ENCODE measurements at regions not wholly inside any gene's neighbourhood (a gene's known extent, or its start where the extent isn't known, plus 50 kb on each side); places are given as distances from the start of the nearest gene placed in this dataset.

- H3K4me1 Mint-ChIP-seq (ENCODE audit: low read depth) = peaks cover 4% of the 10 kb centered on the region
- H3K4me3 Mint-ChIP-seq = no peak overlapping the region
- H3K36me3 Mint-ChIP-seq (ENCODE audit: low read depth) = no peaks in the 10 kb centered on the region
- H3K9me3 Mint-ChIP-seq = no peaks in the 10 kb centered on the region
- H3K27me3 Mint-ChIP-seq = peaks cover 5% of the 10 kb centered on the region
- peak overlapping the region; percentile 1 for H3K27ac Mint-ChIP-seq
These were observed 540.7 kb downstream of the METTL4 start for GRCh38 chr18:2030647-2031046.

DNA sequence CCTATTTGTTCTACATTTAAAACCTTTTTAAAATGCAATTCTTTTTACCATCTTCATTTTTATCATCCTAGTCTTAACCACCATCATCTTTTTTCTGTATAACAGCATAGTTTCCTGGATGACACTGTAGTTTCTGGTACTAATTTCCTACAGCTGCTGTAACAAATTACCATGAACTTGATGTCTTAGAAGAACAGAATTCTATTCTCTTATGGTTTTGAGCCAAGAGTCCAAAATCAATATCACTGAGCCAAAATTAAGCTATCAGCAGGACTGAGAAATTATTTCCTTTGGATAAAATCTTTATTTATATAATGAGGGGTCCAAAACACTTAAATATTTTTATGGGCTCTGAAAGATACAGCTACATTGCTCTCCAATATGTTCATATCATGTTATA lies 539.3 kb downstream of the METTL4 start:
- H3K4me1 Mint-ChIP-seq (ENCODE audit: low read depth) = peaks cover 4% of the 10 kb centered on the region

DNA sequence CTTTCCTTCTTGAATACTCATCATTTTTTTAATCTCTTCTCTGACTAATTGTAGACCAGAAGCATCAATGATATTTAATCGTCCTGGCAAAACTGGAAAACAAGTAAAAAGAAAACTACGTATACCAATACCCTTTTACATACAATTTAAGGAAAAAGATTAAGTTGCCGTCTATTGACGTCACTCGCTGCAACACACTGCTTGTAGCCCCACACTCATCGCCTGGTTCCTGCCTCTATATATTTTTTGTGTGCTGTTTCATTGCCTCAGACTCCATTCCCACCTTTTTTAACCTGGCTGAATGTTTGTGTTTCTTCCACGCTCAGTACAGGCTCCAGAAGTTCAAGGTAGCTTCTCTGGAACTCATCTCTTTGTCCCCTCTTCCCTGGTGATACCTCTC lies 536.2 kb downstream of the METTL4 start:
- H3K27ac Mint-ChIP-seq = no peak overlapping the region
- peaks cover 4% of the 10 kb centered on the region for H3K4me1 Mint-ChIP-seq (ENCODE audit: low read depth)
- H3K27me3 Mint-ChIP-seq = peaks cover 7% of the 10 kb centered on the region
- H3K9me3 Mint-ChIP-seq = peaks cover 4% of the 10 kb centered on the region
- no peak overlapping the region for H3K4me3 Mint-ChIP-seq
- H3K36me3 Mint-ChIP-seq (ENCODE audit: low read depth) = no peaks in the 10 kb centered on the region

More for the DNA sequence above, 539.3 kb downstream of the METTL4 start:
- Mint-ChIP-seq H3K9me3 (no peaks in the 10 kb centered on the region), H3K27ac (no peak overlapping the region), H3K27me3 (peaks cover 7% of the 10 kb centered on the region), H3K36me3 (ENCODE audit: low read depth) (no peaks in the 10 kb centered on the region), H3K4me3 (no peak overlapping the region)

- no peak overlapping the region for H3K4me3 Mint-ChIP-seq
- H3K4me1 Mint-ChIP-seq (ENCODE audit: low read depth) = no peaks in the 10 kb centered on the region
- H3K27ac Mint-ChIP-seq = no peak overlapping the region
- peaks cover 7% of the 10 kb centered on the region for H3K27me3 Mint-ChIP-seq
- H3K36me3 Mint-ChIP-seq (ENCODE audit: low read depth) = no peaks in the 10 kb centered on the region
- peaks cover 4% of the 10 kb centered on the region for H3K9me3 Mint-ChIP-seq
These were observed 535.2 kb downstream of the METTL4 start for GRCh38 chr18:2036086-2036485.

- peaks cover 4% of the 10 kb centered on the region for H3K9me3 Mint-ChIP-seq
- no peak overlapping the region for H3K4me3 Mint-ChIP-seq
- no peak overlapping the region for H3K27ac Mint-ChIP-seq
- no peaks in the 10 kb centered on the region for H3K36me3 Mint-ChIP-seq (ENCODE audit: low read depth)
- peaks cover 4% of the 10 kb centered on the region for H3K27me3 Mint-ChIP-seq
- H3K4me1 Mint-ChIP-seq (ENCODE audit: low read depth) = no peaks in the 10 kb centered on the region
These were observed 531.0 kb downstream of the METTL4 start for GRCh38 chr18:2040279-2040678.

DNA sequence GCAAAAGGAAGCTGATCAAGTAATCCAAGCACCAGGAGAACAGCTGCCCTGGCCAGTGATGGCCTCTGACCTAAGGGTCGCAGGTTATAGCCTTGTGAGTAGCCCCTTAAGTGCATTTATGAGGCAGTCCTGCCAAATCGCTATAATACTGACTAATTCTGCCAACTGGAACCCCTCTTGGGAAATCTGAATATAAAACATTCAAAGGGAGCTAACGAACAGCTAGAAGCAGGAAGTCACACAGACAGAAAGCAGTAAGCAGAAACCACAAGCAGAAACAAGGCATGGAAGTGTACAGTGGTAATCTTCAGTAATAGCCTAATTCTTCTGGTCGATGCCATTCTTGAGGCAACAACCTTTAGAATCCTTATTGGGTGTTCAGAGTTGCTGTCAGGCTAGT lies 521.3 kb downstream of the METTL4 start:
- H3K4me1 Mint-ChIP-seq (ENCODE audit: low read depth) = peaks cover 12% of the 10 kb centered on the region
- no peaks in the 10 kb centered on the region for H3K27me3 Mint-ChIP-seq
- peaks cover 3% of the 10 kb centered on the region for H3K9me3 Mint-ChIP-seq
- no peak overlapping the region for H3K4me3 Mint-ChIP-seq
- no peaks in the 10 kb centered on the region for H3K36me3 Mint-ChIP-seq (ENCODE audit: low read depth)
- H3K27ac Mint-ChIP-seq = no peak overlapping the region

DNA sequence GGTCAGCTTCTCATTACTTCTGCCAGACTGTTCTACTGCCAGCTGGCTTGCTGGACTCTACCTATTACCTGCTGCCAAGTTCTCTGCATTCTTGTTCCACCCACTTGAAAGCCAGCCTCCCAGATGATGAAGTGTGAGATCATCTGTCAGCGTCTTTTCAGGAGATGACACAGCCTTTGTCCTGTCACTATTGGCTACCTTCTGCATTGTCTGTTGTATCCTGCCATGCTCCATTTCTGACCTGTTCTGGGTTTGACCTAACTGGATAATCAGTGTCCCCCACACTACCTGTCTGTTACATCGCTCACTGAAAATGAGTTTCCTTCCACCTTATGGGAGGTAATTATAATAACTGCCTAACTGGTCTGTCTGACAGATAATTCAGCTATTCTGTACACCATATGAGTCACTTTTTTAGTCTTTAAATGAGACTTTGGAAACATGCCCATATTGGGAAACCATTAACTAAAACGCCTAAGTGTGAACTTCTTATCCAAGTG lies 520.6 kb downstream of the METTL4 start:
- no peak overlapping the region for H3K27ac Mint-ChIP-seq
- H3K4me3 Mint-ChIP-seq = no peak overlapping the region
- no peaks in the 10 kb centered on the region for H3K27me3 Mint-ChIP-seq
- peaks cover 3% of the 10 kb centered on the region for H3K9me3 Mint-ChIP-seq
- no peaks in the 10 kb centered on the region for H3K36me3 Mint-ChIP-seq (ENCODE audit: low read depth)
- peaks cover 12% of the 10 kb centered on the region for H3K4me1 Mint-ChIP-seq (ENCODE audit: low read depth)

GRCh38 chr18:2053490-2054089 lies 517.7 kb downstream of the METTL4 start:
- Mint-ChIP-seq H3K4me1 (ENCODE audit: low read depth) (peaks cover 12% of the 10 kb centered on the region), H3K36me3 (ENCODE audit: low read depth) (no peaks in the 10 kb centered on the region), H3K27ac (no peak overlapping the region), H3K9me3 (no peaks in the 10 kb centered on the region), H3K4me3 (no peak overlapping the region), H3K27me3 (no peaks in the 10 kb centered on the region)

GRCh38 chr18:2059336-2059735 lies 512.0 kb downstream of the METTL4 start:
- Mint-ChIP-seq H3K27ac (no peak overlapping the region), H3K4me1 (ENCODE audit: low read depth) (no peaks in the 10 kb centered on the region), H3K27me3 (no peaks in the 10 kb centered on the region), H3K36me3 (ENCODE audit: low read depth) (no peaks in the 10 kb centered on the region), H3K9me3 (peaks cover 14% of the 10 kb centered on the region), H3K4me3 (no peak overlapping the region)

GRCh38 chr18:2060086-2060485 lies 511.2 kb downstream of the METTL4 start:
- Mint-ChIP-seq H3K9me3 (peaks cover 14% of the 10 kb centered on the region), H3K27me3 (no peaks in the 10 kb centered on the region), H3K4me1 (ENCODE audit: low read depth) (no peaks in the 10 kb centered on the region), H3K4me3 (no peak overlapping the region), H3K27ac (no peak overlapping the region), H3K36me3 (ENCODE audit: low read depth) (no peaks in the 10 kb centered on the region)

DNA sequence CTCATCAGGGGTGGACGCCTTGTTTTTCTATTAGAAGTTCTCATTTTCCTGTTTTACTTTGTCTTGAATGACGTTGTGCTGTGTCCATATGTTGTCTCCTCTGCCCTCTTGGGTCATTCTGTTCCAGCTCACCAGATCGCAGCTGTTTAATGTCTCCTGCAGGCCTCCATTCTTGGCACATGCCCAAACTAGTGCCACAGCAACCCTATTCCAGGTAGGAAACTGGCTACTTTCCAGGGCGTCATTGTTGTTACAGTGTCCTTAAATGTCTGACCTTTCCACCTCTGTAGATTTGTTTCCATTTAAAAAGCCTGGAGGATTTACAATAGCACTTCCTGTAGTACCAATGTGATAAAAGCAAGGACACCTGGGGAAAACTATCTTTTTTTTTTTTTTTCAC lies 500.7 kb downstream of the METTL4 start:
- H3K4me3 Mint-ChIP-seq = no peak overlapping the region
- H3K27ac Mint-ChIP-seq = no peak overlapping the region
- no peaks in the 10 kb centered on the region for H3K4me1 Mint-ChIP-seq (ENCODE audit: low read depth)
- no peaks in the 10 kb centered on the region for H3K36me3 Mint-ChIP-seq (ENCODE audit: low read depth)
- H3K9me3 Mint-ChIP-seq = no peaks in the 10 kb centered on the region
- H3K27me3 Mint-ChIP-seq = peaks cover 4% of the 10 kb centered on the region

- Mint-ChIP-seq H3K27ac (no peak overlapping the region), H3K27me3 (peaks cover 4% of the 10 kb centered on the region), H3K36me3 (ENCODE audit: low read depth) (no peaks in the 10 kb centered on the region), H3K4me3 (no peak overlapping the region), H3K4me1 (ENCODE audit: low read depth) (no peaks in the 10 kb centered on the region), H3K9me3 (no peaks in the 10 kb centered on the region)
These were observed 495.8 kb downstream of the METTL4 start for GRCh38 chr18:2075499-2075898.

DNA sequence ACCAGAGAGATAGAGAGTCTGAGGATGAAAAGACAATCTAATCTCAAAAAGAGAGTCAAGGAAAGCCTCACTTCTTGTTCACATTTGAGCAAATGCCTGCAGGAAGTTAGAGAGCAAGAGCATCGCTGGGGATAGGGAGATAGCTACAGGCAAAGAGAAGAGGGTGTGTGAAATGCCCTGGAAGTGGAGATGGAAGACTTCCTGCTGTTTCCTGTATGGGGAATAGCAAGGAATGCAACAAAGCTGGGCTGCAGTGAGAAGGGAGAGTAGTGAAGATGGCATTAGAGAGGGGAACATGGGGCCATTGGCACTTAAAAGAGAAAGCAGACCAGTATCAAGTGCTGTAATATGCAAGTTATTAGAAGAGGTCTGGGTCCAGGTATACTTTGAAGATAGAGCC lies 488.6 kb downstream of the METTL4 start:
- no peaks in the 10 kb centered on the region for H3K4me1 Mint-ChIP-seq (ENCODE audit: low read depth)
- H3K4me3 Mint-ChIP-seq = no peak overlapping the region
- H3K27ac Mint-ChIP-seq = no peak overlapping the region
- no peaks in the 10 kb centered on the region for H3K9me3 Mint-ChIP-seq
- H3K36me3 Mint-ChIP-seq (ENCODE audit: low read depth) = no peaks in the 10 kb centered on the region
- H3K27me3 Mint-ChIP-seq = no peaks in the 10 kb centered on the region

DNA sequence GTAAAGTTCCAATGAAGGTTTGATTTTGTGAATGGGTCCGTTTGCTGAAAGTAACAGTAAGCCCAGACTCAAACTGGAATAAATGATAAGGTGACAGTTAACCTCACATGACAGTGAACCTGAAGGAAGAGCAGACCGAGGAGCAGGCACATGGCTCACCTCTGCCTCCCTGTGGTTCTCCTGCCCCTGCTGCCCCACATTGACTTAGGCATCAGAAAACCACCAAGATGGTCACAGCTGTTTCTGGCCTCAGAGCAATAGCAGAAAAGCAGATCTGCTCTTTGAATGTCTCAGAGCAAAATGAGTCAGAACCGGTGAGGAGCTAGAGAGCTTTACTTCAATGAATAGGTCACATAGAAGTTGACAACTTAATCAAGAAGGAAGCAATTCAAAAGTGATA lies 487.6 kb downstream of the METTL4 start:
- H3K4me1 Mint-ChIP-seq (ENCODE audit: low read depth) = no peaks in the 10 kb centered on the region
- no peaks in the 10 kb centered on the region for H3K36me3 Mint-ChIP-seq (ENCODE audit: low read depth)
- H3K27ac Mint-ChIP-seq = no peak overlapping the region
- H3K4me3 Mint-ChIP-seq = no peak overlapping the region
- no peaks in the 10 kb centered on the region for H3K9me3 Mint-ChIP-seq
- H3K27me3 Mint-ChIP-seq = no peaks in the 10 kb centered on the region

GRCh38 chr18:2086439-2086838 lies 484.9 kb downstream of the METTL4 start:
- Mint-ChIP-seq H3K4me3 (no peak overlapping the region), H3K36me3 (ENCODE audit: low read depth) (no peaks in the 10 kb centered on the region), H3K27me3 (no peaks in the 10 kb centered on the region), H3K9me3 (no peaks in the 10 kb centered on the region), H3K4me1 (ENCODE audit: low read depth) (no peaks in the 10 kb centered on the region), H3K27ac (no peak overlapping the region)
